ENCODE measurements at regions not wholly inside any gene's neighbourhood (a gene's known extent, or its start where the extent isn't known, plus 50 kb on each side); places are given as distances from the start of the nearest gene placed in this dataset.
A peak's percentile ranks its signal among the peaks of the same experiment; 100 is the strongest.

- no peak for DNase-seq
Observed at GRCh38 chr1:5244631-5245285, 590.3 kb downstream of the AJAP1 start.

GRCh38 chr1:5242850-5243249, 588.4 kb downstream of the AJAP1 start:
- no peak for DNase-seq

GRCh38 chr1:5239911-5240310, 585.5 kb downstream of the AJAP1 start:
- peak in 8 of 51 donors; percentile 10 to 70 (median 18) for DNase-seq

- DNase-seq, result peak in 1 of 51 donors; percentile 27
Observed at GRCh38 chr1:5238351-5239130, 584.1 kb downstream of the AJAP1 start.

DNA sequence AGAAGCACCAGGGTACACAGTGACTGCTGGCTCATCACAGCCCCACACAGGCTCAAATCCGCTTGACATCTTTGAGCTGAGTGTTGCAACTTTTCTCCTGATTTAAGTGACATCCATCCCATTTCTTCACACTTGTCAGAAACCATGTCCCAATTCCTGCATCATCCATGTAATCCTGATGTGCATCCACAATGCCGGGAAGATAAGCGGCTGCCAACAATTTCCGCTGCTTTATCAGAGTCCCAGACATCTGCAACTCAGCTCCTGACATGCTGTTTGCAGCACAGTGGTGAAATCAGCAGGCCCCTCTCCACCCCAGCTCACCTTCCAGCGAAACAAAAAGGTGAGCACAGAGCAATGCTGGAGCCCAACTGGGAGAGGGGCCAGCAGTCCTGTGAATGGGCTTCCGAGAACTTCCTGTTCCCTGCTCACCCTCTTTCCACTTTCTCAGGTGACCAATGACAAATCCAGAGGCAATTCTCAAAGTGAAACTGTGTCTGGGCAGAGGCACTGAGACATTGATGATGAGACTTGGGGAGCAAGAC, 581.0 kb downstream of the AJAP1 start:
- no peak for DNase-seq

DNA sequence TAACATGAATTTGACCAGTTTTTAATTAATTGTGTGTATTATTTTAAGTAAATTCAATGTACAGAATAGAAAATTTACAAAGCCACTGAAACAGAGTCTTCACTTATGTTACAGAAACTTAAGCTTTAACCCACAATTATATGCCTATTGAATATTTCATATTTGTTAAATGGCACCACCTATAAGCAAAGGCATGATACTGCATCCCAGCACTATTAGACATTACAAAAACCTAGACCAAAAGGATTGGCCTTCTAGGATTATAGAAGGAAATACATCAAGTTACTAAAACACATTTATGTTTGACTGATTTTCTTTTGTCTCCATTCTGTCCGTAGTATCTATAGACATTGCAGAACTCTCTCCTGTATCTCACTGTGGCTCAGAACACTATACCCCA, 578.1 kb downstream of the AJAP1 start:
- no peak for DNase-seq

DNA sequence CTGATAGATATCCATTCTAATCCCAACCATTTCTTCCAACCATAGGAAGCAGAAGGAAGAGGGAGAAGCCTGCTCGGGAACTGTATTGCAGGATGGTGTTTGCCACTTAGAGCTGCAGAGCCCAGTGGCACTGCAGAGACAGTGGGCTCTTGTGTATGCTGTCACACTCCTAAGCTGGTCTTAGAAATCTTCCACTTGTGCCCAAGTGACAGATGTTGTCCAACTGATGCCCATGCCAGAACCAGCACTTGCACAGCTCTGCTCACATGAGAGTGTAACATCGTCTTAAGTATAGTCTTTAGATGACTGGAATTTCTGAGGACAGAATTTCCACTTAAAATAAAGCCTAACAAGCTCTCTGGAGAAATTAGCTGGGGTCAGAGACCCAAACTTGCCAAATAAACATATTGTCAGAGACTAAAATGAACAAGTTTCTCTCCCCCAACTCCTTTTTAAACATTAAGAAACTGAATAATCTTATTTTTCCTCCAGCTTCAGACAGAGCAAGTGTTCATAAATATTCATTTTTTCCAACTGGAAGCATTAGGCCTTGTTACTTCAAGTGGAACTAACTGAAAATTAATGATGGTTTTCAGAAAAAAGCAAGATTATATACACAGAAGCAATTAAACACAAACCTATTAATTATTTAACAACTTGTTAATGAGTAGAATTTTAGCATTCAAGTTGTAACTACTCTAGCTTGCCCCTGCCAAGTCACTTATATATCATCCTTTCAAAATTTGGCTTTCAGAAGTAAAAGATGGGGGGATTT, 577.3 kb downstream of the AJAP1 start:
- peak in 2 of 51 donors; percentile 2 to 5 for DNase-seq

- DNase-seq, result no peak
Observed at GRCh38 chr1:5227114-5227513, 572.7 kb downstream of the AJAP1 start.

DNA sequence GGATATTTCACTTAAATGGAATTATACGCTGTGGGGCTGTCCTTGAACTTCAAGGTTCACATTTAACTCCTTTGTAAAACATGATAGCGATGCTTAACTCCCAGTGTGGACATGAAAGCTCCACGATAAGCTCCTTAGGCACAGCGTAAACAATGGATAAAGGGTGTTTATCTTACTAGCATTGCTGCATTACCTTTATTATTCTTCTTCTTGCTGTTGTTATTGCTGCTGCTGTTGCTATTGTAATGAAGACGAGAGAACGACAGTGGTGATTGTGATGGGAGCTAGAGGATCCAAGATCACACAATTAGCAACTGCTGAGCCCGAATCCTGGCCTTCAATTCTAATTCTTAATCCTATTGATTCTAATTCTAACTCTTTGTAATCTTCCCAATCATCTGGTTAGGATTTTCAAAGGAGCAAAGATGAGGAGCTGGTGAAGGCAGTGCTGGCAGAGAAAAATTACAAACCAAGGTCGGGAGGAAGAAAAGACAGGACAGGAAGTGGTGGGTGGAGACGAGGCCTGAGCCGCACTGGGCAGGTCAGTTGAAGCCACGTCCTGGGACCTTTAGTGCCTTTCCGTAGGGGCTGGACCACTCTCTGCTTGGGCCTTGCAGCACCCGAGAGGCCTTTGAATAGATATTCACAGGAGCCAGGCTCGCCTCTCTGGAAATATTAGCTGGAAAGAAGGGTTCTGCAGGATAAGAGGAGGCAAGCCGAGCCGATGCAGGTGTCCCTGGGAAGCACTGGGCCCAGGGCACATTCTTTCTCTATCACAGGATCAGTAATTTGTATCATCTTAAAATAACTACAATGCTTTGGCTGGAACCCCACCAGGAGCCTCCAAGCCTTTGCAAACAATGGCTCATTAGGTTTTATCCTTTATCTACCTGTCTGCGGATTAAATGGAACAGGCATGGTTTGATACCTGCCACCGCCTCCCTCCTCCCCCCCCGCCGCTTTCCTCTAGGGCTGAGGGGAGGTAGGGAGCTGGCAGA, 571.6 kb downstream of the AJAP1 start:
- no peak for DNase-seq

GRCh38 chr1:5223206-5223605, 568.8 kb downstream of the AJAP1 start:
- DNase-seq, result peak in 21 of 51 donors; percentile 20 to 70 (median 40)

GRCh38 chr1:5222626-5223025, 568.2 kb downstream of the AJAP1 start:
- no peak for DNase-seq

- DNase-seq, result no peak
Observed at GRCh38 chr1:5221451-5221850, 567.0 kb downstream of the AJAP1 start.

- DNase-seq, result no peak
Observed at GRCh38 chr1:5220821-5221220, 566.4 kb downstream of the AJAP1 start.

DNA sequence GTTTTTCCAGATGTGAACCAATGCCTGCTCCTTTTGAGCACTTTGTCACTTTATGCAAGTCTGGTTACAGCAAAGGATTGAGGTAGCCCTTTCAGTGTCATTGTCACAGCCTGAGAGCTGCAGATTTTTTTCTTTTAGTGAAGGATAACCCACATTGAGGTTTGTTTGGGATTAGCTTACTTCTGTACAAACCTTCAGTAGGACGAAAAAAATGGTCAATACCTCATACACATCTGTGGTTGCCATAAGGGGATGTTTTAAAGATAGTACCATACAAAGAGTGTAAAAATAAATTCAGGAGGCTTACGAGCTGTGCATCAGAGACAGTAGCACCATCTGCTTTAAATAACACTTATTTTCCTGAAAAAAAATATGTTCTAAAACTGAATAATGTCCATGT, 566.0 kb downstream of the AJAP1 start:
- DNase-seq, result no peak

DNA sequence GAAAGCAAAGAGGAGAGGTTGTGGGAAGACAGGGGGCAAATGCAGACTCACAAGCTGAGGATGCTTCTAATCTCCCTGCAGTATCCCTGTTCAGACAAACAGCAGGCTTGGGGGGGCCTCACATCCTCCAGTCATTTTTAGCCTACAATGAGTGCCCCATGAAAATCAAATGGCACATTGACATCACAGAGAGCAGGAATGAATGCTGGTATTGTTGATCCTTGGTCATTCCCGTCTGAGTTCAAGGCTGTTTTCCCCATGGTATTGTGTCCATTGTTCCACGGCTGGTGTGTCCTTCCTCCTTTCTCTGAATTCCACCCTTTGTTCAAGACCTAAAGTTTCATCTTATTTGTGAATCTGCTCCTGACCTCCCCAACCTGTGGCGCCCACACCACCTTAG, 545.6 kb downstream of the AJAP1 start:
- DNase-seq, result peak in 15 of 51 donors; percentile 3 to 69 (median 14)

DNA sequence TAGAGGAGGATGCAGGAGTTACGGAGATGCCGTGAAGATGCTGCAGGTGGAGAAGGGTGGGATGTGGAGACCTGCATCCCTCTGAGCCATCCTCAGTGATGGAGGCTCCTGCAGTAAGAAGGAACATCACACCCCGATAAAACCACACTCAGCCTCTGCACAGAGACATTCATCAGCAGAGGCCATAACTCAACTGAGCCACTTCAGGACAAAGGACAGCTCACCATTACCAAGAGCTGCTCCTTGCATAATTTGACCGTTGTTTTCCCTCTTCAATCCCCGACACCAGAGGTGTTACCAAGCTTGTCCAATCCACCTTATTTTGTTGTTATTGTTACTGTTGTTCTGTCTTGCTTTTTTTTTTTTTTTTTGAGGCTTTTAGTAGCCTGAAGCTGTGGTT, 543.9 kb downstream of the AJAP1 start:
- no peak for DNase-seq

DNA sequence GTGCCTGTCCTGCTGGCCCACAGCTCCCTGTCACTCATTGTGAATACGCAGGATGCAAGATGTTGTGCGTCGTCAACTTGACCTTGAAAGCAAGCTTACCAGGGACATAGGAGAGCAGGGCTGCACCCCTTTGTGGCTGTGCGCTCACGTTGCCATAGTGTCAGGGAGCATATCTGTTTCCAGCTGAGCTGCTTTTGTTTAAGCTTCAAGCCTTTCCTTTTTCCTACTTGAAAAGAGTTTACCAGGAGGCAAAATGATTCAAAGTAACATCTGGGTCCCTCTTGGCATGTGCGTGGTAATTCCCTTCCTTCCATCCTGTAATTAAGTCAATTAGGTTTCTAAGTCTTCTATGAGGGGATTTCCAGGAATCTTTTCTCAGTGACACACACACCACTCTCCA, 537.1 kb downstream of the AJAP1 start:
- DNase-seq, result no peak

- DNase-seq, result no peak
Observed at GRCh38 chr1:5189384-5189783, 535.0 kb downstream of the AJAP1 start.

DNA sequence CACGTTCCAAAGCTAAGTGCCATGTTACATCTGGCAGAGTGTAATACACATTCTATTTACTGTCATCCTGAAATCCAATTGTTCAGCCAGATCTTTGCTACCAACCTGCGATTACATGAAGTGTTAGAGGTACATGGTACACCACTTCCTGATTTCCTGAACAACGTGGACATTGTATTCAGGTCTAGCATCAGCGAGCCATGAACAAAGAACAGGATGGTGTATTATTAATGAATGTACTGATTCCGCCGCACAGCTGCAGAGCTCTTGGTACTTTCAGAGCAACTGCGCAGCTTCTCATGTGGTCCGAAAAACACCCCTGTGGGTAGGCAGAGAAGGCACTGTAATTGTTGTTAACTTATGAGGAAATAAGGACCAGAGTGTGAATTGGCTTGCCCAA, 511.4 kb downstream of the AJAP1 start:
- DNase-seq, result no peak

GRCh38 chr1:5164158-5164557, 509.7 kb downstream of the AJAP1 start:
- no peak for DNase-seq

GRCh38 chr1:5161372-5161771, 507.0 kb downstream of the AJAP1 start:
- no peak for DNase-seq

Data from hypothalamus (tissue), 51 donors.